ENCODE measurements at regions not wholly inside any gene's neighbourhood (a gene's known extent, or its start where the extent isn't known, plus 50 kb on each side); places are given as distances from the start of the nearest gene placed in this dataset.

DNA sequence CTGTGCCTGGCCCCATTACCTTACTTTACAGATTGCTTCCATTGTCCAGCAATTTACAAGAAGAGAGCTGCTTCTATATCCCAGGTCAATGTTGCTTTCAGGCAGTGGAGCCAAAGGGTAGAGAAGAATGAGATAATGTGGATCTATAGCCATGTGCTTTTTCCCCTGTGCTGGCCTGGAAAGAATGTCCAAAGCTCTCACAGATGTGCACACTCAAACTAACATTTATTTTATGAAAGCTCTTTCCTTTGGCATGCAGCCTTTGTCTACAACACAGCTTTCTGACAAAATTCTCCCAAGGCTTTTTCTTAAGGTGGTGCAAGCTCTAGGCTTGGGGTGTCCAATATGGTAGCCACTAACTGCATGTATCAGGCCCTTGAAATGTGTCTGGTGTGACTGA, 217.3 kb downstream of the LRRC70 start:
- TF ChIP-seq CEBPB (IDR thresholded peaks at IDR 0.05; ENCODE audit: low read depth, low read length) (no peak), MAFK (IDR thresholded peaks at IDR 0.05; ENCODE audit: low read depth, low read length) (no peak), FOS (IDR thresholded peaks at IDR 0.05; ENCODE audit: low read depth, low read length) (no peak)
- TF ChIP-seq, protein P1, sequence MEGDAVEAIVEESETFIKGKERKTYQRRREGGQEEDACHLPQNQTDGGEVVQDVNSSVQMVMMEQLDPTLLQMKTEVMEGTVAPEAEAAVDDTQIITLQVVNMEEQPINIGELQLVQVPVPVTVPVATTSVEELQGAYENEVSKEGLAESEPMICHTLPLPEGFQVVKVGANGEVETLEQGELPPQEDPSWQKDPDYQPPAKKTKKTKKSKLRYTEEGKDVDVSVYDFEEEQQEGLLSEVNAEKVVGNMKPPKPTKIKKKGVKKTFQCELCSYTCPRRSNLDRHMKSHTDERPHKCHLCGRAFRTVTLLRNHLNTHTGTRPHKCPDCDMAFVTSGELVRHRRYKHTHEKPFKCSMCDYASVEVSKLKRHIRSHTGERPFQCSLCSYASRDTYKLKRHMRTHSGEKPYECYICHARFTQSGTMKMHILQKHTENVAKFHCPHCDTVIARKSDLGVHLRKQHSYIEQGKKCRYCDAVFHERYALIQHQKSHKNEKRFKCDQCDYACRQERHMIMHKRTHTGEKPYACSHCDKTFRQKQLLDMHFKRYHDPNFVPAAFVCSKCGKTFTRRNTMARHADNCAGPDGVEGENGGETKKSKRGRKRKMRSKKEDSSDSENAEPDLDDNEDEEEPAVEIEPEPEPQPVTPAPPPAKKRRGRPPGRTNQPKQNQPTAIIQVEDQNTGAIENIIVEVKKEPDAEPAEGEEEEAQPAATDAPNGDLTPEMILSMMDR (conservative IDR thresholded peaks at IDR 0.05; ENCODE audit: low read depth, low read length) = no peak

All from IMR-90 (cell line).